Suppressor macrophage treated with lipopolysaccharide for 4 hours (primary cell): ENCODE measurements at regions not wholly inside any gene's neighbourhood (a gene's known extent, or its start where the extent isn't known, plus 50 kb on each side); places are given as distances from the start of the nearest gene placed in this dataset.

Experiments used
- DNase-seq: peaks from one replicate; pipeline ENCODE4 v3.0.0-alpha.2; 2020

DNA sequence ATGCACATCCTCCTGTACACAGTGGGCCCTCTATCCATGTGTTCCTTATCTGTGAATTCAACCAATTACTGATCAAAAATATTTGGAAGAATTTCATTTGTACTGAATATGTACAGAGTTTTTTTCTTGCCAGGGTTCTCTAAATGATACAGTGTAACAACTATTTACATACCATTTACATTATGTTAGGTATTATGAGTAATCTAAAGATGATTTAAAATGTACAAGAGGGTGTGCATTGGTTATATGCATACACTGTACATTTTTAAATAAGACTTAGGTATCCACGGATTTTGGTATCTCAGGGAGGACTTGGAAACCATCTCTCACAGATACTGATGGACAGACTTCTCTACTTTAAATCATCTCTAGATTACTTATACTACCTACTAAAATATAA lies 1333.9 kb downstream of the PCDH18 start:
- DNase-seq = no peak

GRCh38 chr4:136194962-136195361 lies 1337.3 kb downstream of the PCDH18 start:
- DNase-seq = no peak

DNA sequence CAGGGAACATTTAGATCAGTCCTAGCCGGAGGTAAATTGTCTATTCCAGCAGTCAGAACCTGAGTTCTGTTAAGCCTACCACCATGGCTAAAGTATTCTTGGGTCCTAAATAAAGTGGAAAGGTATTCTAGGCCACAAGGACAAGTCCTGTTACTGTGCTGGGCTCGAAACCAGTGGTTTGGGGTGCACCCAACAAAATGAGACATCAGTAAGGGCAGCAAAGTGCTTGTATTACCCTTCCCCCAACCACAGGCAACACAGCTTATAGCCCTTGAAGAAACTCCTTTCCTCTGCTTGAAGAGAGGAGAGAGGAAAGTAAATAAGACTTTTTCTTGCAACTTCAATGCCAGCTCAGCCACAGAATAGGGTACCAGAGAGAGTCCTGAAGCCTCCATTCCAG lies 1345.6 kb downstream of the PCDH18 start:
- no peak for DNase-seq

GRCh38 chr4:136183513-136183912 lies 1348.8 kb downstream of the PCDH18 start:
- no peak for DNase-seq

- DNase-seq = no peak
Observed at GRCh38 chr4:136156947-136157346, 1375.3 kb downstream of the PCDH18 start.

- DNase-seq = no peak
Observed at GRCh38 chr4:136150046-136150445, 1382.2 kb downstream of the PCDH18 start.

- no peak for DNase-seq
Observed at GRCh38 chr4:136136601-136137000, 1395.7 kb downstream of the PCDH18 start.

GRCh38 chr4:136124251-136124745 lies 1408.0 kb downstream of the PCDH18 start:
- no peak for DNase-seq

DNA sequence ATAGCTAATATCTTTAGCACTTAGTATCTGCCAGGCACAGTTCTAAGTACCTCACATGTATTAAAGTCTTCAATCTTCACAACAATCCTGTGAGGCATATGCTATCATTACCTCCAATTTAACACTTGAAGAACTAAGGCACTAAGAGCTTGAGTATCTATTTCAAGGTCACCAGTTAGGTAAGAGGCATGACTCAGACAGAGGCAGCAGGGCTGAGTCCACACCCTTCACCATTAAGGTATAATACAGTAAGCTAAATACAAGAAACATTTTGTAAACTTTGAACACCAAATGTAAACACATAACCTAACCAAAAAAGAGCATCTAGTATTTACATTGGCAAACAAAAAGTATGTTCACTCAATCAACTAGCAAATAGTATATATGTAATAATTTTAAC lies 1410.9 kb downstream of the PCDH18 start:
- no peak for DNase-seq

DNA sequence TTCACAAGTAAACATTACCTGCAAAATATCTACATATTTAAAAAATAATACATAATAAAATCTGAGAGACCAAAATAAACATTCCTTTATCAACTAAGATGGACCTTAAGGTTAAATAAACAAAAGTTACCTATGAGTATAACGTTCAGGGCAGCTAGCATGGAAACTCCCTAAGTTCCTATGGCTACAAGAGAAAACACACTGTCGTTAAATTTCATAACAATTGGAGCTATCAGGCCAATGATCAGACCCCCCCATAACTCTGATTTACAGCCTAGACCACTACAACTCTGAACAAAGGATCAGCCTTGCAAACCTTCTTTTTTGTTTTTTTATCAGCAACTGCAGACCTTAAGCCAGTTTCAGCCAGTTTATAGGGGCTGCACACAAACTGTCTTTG lies 1418.4 kb downstream of the PCDH18 start:
- no peak for DNase-seq

GRCh38 chr4:136112116-136112515 lies 1420.2 kb downstream of the PCDH18 start:
- DNase-seq = no peak

DNA sequence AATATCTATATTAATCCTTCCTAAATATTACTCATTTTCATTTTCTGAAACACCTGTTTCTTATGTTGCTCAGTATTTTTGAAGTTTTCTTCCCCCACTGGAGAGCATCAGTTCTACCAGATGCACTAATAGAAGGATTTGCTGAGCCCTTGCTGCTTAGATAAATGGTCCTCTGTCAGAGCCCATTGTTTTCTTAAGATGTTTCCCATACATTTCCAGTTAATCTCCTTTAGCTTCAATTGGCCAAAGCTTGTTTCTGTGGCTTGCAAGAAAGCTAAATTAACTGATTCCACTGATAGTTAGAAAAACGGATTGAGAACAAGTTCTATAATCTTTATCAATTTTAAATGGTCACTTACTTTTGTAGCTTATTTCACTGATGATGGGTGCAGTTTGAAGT lies 1425.5 kb downstream of the PCDH18 start:
- DNase-seq = no peak

- no peak for DNase-seq
Observed at GRCh38 chr4:136103616-136104015, 1428.7 kb downstream of the PCDH18 start.

DNA sequence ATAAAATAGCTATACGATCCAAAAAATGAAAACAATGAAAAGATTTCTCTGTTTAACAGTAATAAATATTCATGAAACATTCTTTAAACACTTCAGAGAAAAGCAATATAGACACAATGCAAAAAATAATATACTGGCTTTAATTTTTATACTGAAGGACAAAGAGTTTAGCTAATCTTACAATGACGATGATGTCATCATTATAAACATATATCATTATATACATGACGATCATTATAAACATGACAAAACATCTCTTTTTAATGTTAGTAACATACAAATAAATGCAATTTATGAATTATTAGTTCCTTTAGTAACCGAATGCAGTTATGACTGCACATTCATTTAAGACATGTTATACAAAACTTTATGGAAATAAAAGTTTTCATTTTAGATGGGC lies 1434.6 kb downstream of the PCDH18 start:
- no peak for DNase-seq

DNA sequence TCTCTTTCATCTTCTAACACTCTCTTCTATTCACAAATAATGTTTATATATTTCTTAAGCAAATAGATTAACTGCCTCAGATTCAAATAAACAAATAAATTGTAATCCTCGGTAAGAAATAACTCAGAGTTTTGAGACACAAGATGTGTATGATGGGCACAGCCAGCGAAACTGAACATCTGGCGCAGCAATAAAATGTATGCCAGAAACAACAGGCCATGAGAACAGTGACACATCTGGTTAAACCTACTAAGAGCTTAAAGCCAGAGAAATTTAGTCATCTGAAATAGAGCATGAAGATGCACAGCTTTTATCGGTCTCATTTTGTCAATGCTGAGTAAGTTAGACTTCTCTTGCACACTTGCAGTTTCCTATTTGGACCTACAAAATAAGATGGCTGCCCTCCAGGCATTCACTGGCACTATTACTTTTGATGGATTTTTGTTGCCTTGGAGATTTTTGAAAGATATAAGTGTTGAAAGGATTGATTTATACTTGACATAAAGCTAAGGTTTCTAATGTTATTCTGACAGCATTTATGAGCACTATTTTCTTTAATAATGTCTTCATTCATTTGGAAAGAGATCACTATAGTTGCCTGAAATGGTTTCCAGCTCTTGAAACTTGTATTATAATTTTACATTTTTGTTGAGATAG lies 1444.0 kb downstream of the PCDH18 start:
- no peak for DNase-seq

- DNase-seq = no peak
Observed at GRCh38 chr4:136078976-136079375, 1453.3 kb downstream of the PCDH18 start.

- DNase-seq = no peak
Observed at GRCh38 chr4:136056748-136057147, 1475.5 kb downstream of the PCDH18 start.

DNA sequence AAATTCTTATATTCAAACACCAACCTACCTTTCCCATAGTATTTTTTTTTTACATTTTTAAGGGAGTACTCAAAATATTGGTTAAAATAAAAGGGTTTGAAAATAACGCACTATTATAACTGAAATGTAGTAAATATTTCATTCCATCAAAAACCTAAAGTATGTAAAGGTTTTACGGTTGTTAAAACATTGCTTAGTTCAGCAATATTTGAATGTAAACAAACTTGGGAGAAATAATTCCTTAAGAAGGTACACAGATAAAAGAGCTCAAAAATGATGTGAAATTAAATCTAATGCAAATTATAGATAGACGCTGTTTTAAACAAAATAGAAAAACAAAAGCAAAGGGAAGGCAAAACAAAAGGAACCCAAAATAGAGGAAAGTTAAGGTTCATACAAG lies 1476.9 kb downstream of the PCDH18 start:
- no peak for DNase-seq

DNA sequence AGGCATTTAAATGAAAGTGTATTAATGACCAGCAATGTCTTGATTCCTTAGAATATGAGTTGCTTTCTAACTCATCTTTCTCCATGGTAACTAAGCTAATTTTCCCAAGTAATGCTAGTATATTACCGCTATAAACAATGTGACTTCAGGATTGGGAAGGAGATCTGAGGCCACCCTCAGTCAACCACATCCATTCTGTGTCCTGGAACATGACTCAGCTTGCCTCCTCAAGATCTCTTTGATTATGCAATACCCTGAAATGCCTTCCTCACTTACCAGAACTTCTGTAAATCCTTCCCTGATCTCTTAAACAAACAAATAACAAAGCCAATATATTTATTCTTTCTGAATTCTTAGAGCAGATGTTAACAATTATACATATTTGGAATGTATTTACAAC lies 1495.5 kb downstream of the PCDH18 start:
- DNase-seq = peak; percentile 7

DNA sequence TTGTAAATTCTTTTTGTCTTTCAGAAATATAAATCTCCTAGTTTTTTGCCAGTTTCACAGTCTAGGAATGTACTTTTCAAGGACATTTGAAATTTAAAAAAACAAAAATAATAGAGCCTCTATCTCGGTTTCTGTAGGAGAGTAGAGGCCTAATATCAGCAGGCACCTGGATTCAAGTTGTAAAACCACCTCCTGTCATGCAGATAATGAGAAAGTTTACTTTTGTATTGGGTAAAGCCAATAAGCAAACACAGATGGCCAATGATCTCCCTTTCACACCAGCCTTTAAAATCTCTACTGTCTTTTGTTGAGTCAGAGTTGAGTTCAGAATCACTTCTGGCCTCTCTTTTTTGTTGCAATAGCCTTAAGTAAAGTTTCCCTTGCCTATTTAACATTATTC lies 1499.9 kb downstream of the PCDH18 start:
- no peak for DNase-seq

DNA sequence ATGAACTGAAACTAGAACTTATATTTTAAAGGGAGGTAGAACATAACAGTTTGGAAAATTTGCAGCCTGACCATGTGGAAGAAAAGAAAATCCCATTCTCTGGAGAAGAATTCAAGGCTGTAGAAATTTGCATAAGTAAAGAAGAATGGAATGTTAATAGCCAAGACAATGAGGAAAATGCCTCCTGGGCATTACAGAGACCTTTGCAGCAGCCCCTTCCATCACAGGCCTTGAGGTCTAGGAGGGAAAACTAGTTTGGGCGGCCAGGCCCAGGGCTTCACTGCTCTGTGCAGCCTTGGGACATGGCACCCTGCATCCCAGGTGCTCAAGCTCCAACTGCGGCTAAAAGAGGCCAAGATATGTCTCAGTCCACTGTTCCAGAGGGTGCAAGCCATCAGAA lies 1506.8 kb downstream of the PCDH18 start:
- DNase-seq = no peak

- DNase-seq = no peak
Observed at GRCh38 chr4:136017556-136017955, 1514.7 kb downstream of the PCDH18 start.

- no peak for DNase-seq
Observed at GRCh38 chr4:136012220-136012619, 1520.1 kb downstream of the PCDH18 start.

- DNase-seq = no peak
Observed at GRCh38 chr4:136009258-136009832, 1522.9 kb downstream of the PCDH18 start.

GRCh38 chr4:136007991-136008390 lies 1524.3 kb downstream of the PCDH18 start:
- no peak for DNase-seq
